Ovary (tissue), 7 donors: ENCODE measurements at regions not wholly inside any gene's neighbourhood (a gene's known extent, or its start where the extent isn't known, plus 50 kb on each side); places are given as distances from the start of the nearest gene placed in this dataset.

Experiments
- DNase-seq, 5 donors: peaks; one replicate each; pipeline ENCODE4 v3.0.0-alpha.2; 2019 to 2020
- H3K27ac ChIP-seq, 2 donors: fragments of 200-600 bp; one replicate each; pipeline versions ENCODE4 v1.5.1 to v1.8.0; 2019 to 2022
- H3K27me3 ChIP-seq: fragments of 200-600 bp; one replicate; pipeline ENCODE4 v1.8.0; 2022
- H3K36me3 ChIP-seq: fragments of 200-600 bp; sonication (generic); one replicate; pipeline ENCODE4 v1.5.1; 2019
- H3K4me1 ChIP-seq: one replicate; pipeline ENCODE4 v1.8.1; 2013; ENCODE audit warnings: mild to moderate bottlenecking, moderate library complexity; ENCODE audit not compliant: insufficient read depth
- H3K4me3 ChIP-seq: fragments of 200-600 bp; sonication (generic); one replicate; pipeline ENCODE4 v1.5.1; 2017
- H3K9me3 ChIP-seq, 2 donors: fragments of 200-600 bp in 1 of 2; sonication (generic) in 1 of 2; one replicate each; pipeline versions ENCODE4 v1.5.1 to v1.8.1; 2013 to 2019; ENCODE audit warnings: mild to moderate bottlenecking in 1 of 2, moderate library complexity in 1 of 2
- EP300 ChIP-seq: sonication (generic); formaldehyde crosslinking; IDR thresholded peaks from one replicate; pipeline ENCODE4 v1.6.1; 2017; ENCODE audit warnings: antibody characterized with exemption
- POLR2A ChIP-seq: fragments of 450-650 bp; IDR thresholded peaks from one replicate; pipeline ENCODE4 v1.6.1; 2017; ENCODE audit warnings: antibody characterized with exemption, mild to moderate bottlenecking, moderate library complexity
- WGBS, 3 donors: extraction: QIAGEN DNeasy Blood & Tissue Kit in 1 of 3; methylation state at CpG; one replicate each; pipeline versions ENCODE4 v1.1.5 to v1.1.7; 2013 to 2017; 5-methylcytosine and 5-hydroxymethylcytosine counted together
- intact Hi-C, 4 donors: fragments of 100-400 bp; cut with DNase I; formaldehyde crosslinking; loops; one replicate each; pipeline versions ENCODE4 v1.11.0 to v1.15.1; 2022 to 2023
- TF ChIP-seq, protein P1 (sequence below), 3 donors: fragments of 450-650 bp in 2 of 3; fragments of 200-600 bp in 1 of 3; IDR thresholded peaks; one replicate each; pipeline versions ENCODE4 v1.5.1 to v1.8.0; 2016 to 2022; ENCODE audit warnings: antibody characterized with exemption in 3 of 3, mild to moderate bottlenecking in 1 of 3
- donor health status: DM: no; HTN: no; CAD: no; lungs with moderate emphysema.
- donor health status: DM: no; HTN: no; CAD: no.
- donor health status: Bipolar disorder and iron deficiency.
- donor health status: DM: no; HTN: no; CAD: no.
- donor health status: DM: yes; HTN: yes; CAD: no.

DNA sequence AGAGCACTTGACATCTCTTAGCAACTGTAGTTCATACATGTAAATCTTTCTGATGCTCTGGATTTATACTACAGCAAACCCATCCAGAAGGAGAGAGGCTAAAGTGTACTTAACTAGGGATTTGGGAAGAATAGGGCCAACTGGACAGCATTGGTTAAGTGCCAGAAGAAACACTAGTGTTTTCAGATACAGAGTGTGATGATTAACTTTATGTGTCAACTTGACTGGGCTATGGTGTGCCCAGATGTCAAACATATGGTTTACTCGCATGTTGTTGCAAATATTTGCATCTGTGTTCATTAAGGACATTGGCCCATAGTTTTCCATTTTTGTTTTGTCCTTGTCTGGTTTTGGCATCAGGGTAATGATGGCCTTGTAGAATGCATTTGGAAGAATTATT is 384.7 kb upstream of the KCND2 start:
- Histone ChIP-seq H3K27me3 (no peaks in the 10 kb centered on the region), H3K27ac (no peak overlapping the region), H3K4me1 (no peaks in the 10 kb centered on the region), H3K9me3 (no peaks in the 10 kb centered on the region), H3K36me3 (no peaks in the 10 kb centered on the region), H3K4me3 (no peak overlapping the region)
- intact Hi-C loops = no loop called here
- WGBS, 3 donors = 78 to 94% (median 83%) methylated on average over 1 of the region's 1 CpG
- TF ChIP-seq, protein P1, sequence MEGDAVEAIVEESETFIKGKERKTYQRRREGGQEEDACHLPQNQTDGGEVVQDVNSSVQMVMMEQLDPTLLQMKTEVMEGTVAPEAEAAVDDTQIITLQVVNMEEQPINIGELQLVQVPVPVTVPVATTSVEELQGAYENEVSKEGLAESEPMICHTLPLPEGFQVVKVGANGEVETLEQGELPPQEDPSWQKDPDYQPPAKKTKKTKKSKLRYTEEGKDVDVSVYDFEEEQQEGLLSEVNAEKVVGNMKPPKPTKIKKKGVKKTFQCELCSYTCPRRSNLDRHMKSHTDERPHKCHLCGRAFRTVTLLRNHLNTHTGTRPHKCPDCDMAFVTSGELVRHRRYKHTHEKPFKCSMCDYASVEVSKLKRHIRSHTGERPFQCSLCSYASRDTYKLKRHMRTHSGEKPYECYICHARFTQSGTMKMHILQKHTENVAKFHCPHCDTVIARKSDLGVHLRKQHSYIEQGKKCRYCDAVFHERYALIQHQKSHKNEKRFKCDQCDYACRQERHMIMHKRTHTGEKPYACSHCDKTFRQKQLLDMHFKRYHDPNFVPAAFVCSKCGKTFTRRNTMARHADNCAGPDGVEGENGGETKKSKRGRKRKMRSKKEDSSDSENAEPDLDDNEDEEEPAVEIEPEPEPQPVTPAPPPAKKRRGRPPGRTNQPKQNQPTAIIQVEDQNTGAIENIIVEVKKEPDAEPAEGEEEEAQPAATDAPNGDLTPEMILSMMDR (IDR thresholded peaks at IDR 0.05) = no peak
- no peak for TF ChIP-seq EP300
- TF ChIP-seq POLR2A = no peak
- no peak for DNase-seq

DNA sequence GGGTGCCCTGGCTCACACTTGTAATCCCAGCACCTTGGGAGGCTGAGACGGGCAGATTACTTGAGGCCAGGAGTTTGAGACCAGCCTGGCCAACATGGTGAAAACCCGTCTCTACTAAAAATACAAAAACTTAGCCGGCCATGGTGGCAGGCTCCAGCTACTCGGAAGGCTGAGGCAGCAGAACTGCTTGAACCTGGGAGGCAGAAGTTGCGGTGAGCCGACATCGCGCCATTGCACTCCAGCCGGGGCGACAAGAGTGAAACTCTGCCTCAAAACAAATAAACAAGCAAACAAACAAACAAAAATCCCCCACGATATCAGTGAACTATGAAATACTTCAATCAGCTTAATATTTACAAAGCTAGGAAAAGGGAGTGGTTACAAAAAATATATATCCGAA is 382.3 kb upstream of the KCND2 start:
- 92 to 97% (median 95%) methylated on average over 12 of the region's 12 CpGs for WGBS, 3 donors
- intact Hi-C loops = no loop called here
- DNase-seq = no peak
- Histone ChIP-seq H3K4me3 (no peak overlapping the region), H3K4me1 (no peaks in the 10 kb centered on the region), H3K27ac (no peak overlapping the region), H3K36me3 (no peaks in the 10 kb centered on the region), H3K9me3 (no peaks in the 10 kb centered on the region), H3K27me3 (no peaks in the 10 kb centered on the region)
- TF ChIP-seq, protein P1 (IDR thresholded peaks at IDR 0.05) = no peak
- no peak for TF ChIP-seq EP300
- TF ChIP-seq POLR2A = no peak

DNA sequence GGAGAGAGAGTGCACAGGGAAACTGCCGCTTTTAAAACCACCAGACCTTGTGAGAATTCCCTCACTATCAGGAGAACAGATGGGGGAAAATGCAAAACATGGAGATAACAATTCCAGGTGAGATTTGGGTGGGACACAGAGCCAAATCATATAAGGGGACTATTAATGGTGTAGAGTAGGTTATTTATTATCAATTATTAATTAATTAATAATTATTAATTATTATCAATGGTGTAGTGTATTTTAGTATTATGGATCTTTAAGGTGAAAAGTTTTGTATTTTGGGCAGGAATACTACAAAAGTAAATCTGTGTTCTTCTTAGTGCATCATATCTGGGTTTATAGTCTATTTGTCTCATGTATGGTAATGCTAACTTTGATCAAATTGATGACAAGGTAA is 377.7 kb upstream of the KCND2 start:
- intact Hi-C loops = no loop called here
- 36 to 71% (median 59%) methylated on average over 1 of the region's 1 CpG for WGBS, 3 donors
- Histone ChIP-seq H3K27me3 (no peaks in the 10 kb centered on the region), H3K27ac (no peak overlapping the region), H3K9me3 (no peaks in the 10 kb centered on the region), H3K4me3 (no peak overlapping the region), H3K36me3 (no peaks in the 10 kb centered on the region), H3K4me1 (no peaks in the 10 kb centered on the region)
- TF ChIP-seq EP300 (no peak), POLR2A (no peak)
- TF ChIP-seq, protein P1 (IDR thresholded peaks at IDR 0.05) = no peak
- no peak for DNase-seq

DNA sequence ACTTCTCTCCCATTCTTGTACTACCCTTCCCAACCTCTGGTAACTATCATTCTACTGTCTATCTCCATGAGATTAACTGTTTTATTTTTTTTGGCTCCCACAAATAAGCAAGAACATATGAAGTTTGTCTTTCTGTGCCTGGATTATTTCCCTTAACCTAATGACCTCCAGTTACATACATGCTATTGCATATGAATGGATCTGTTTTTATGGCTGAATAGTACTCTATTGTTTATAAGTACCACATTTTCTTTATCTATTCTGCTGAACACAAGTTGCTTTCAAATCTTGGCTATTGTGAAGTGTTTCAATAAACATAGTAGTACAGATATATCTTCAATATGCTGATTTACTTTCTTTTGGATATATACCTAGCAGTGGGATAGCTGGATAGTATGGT is 376.6 kb upstream of the KCND2 start:
- DNase-seq = no peak
- H3K9me3 ChIP-seq = no peaks in the 10 kb centered on the region
- H3K4me1 ChIP-seq = no peaks in the 10 kb centered on the region
- intact Hi-C loops = no loop called here
- no peak for TF ChIP-seq POLR2A
- TF ChIP-seq, protein P1 (IDR thresholded peaks at IDR 0.05) = no peak
- no peak for TF ChIP-seq EP300
- no peaks in the 10 kb centered on the region for H3K36me3 ChIP-seq
- H3K4me3 ChIP-seq = no peak overlapping the region
- no peaks in the 10 kb centered on the region for H3K27me3 ChIP-seq
- no peak overlapping the region for H3K27ac ChIP-seq
